Keratinocyte (primary cell): ENCODE measurements at regions not wholly inside any gene's neighbourhood (a gene's known extent, or its start where the extent isn't known, plus 50 kb on each side); places are given as distances from the start of the nearest gene placed in this dataset.

Experiments
- EZH2 ChIP-seq: IDR thresholded peaks from one replicate; pipeline ENCODE4 v1.6.1; 2012; ENCODE audit warnings: inconsistent platforms, mild to moderate bottlenecking, low read length, moderate library complexity
- TF ChIP-seq, protein P1 (sequence below), 3 experiments: IDR thresholded peaks in 1 of 3; conservative IDR thresholded peaks in 1 of 3; optimal IDR thresholded peaks in 1 of 3; 2 replicates in 2 of 3; 3 replicates in 1 of 3; pipeline versions ENCODE3 to v1.5.1; 2011; ENCODE audit warnings: low read length in 3 of 3, mild to moderate bottlenecking in 3 of 3, moderate library complexity in 2 of 3, control low read depth in 1 of 3, inconsistent platforms in 1 of 3; ENCODE audit not compliant: insufficient read depth in 2 of 3; ENCODE audit errors: extremely low read depth in 1 of 3

- TF ChIP-seq, protein P1, sequence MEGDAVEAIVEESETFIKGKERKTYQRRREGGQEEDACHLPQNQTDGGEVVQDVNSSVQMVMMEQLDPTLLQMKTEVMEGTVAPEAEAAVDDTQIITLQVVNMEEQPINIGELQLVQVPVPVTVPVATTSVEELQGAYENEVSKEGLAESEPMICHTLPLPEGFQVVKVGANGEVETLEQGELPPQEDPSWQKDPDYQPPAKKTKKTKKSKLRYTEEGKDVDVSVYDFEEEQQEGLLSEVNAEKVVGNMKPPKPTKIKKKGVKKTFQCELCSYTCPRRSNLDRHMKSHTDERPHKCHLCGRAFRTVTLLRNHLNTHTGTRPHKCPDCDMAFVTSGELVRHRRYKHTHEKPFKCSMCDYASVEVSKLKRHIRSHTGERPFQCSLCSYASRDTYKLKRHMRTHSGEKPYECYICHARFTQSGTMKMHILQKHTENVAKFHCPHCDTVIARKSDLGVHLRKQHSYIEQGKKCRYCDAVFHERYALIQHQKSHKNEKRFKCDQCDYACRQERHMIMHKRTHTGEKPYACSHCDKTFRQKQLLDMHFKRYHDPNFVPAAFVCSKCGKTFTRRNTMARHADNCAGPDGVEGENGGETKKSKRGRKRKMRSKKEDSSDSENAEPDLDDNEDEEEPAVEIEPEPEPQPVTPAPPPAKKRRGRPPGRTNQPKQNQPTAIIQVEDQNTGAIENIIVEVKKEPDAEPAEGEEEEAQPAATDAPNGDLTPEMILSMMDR (optimal IDR thresholded peaks at IDR 0.05 in 1 of 3, IDR thresholded peaks at IDR 0.05 in 1 of 3, conservative IDR thresholded peaks at IDR 0.05 in 1 of 3; ENCODE audit: extremely low read depth in 1 of 3, insufficient read depth in 2 of 3, low read length in 3 of 3), result no peak
- no peak for TF ChIP-seq EZH2
Measured at GRCh38 chr1:81183553-81183952, 617.2 kb upstream of the ADGRL2 start.
